ENCODE measurements at regions not wholly inside any gene's neighbourhood (a gene's known extent, or its start where the extent isn't known, plus 50 kb on each side); places are given as distances from the start of the nearest gene placed in this dataset.

GRCh38 chr6:50358113-50358512 lies 308.4 kb upstream of the DEFB112 start:
- Histone ChIP-seq H3K27me3 (ENCODE audit: control insufficient read depth, insufficient read depth, low read length) (no peaks in the 10 kb centered on the region), H3K27ac (ENCODE audit: low read depth, low read length) (no peak overlapping the region), H3K9me3 (ENCODE audit: control insufficient read depth, insufficient read depth, low read length) (no peaks in the 10 kb centered on the region; the same call in 1 of the 2 replicates), H3K4me3 (ENCODE audit: low read depth, low read length) (no peak overlapping the region)
- TF ChIP-seq, protein P1, sequence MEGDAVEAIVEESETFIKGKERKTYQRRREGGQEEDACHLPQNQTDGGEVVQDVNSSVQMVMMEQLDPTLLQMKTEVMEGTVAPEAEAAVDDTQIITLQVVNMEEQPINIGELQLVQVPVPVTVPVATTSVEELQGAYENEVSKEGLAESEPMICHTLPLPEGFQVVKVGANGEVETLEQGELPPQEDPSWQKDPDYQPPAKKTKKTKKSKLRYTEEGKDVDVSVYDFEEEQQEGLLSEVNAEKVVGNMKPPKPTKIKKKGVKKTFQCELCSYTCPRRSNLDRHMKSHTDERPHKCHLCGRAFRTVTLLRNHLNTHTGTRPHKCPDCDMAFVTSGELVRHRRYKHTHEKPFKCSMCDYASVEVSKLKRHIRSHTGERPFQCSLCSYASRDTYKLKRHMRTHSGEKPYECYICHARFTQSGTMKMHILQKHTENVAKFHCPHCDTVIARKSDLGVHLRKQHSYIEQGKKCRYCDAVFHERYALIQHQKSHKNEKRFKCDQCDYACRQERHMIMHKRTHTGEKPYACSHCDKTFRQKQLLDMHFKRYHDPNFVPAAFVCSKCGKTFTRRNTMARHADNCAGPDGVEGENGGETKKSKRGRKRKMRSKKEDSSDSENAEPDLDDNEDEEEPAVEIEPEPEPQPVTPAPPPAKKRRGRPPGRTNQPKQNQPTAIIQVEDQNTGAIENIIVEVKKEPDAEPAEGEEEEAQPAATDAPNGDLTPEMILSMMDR (IDR thresholded peaks at IDR 0.05; ENCODE audit: low read depth, low read length), result no peak
- CTCF ChIA-PET, result no interaction called here
- DNase-seq (ENCODE audit: low read depth, low spot score), result no peak
- POLR2A ChIA-PET, result no interaction called here

- H3K4me3 ChIP-seq (ENCODE audit: low read depth, low read length), result no peak overlapping the region
- H3K27me3 ChIP-seq (ENCODE audit: control insufficient read depth, insufficient read depth, low read length), result no peaks in the 10 kb centered on the region
- ChIA-PET CTCF (no interaction called here), POLR2A (no interaction called here)
- DNase-seq (ENCODE audit: low read depth, low spot score), result no peak
- H3K9me3 ChIP-seq (ENCODE audit: control insufficient read depth, insufficient read depth, low read length), result no peaks in the 10 kb centered on the region; the same call in 1 of the 2 replicates
- TF ChIP-seq, protein P1 (IDR thresholded peaks at IDR 0.05; ENCODE audit: low read depth, low read length), result no peak
- no peak overlapping the region for H3K27ac ChIP-seq (ENCODE audit: low read depth, low read length)
These were observed 312.1 kb upstream of the DEFB112 start for GRCh38 chr6:50361641-50362331.

DNA sequence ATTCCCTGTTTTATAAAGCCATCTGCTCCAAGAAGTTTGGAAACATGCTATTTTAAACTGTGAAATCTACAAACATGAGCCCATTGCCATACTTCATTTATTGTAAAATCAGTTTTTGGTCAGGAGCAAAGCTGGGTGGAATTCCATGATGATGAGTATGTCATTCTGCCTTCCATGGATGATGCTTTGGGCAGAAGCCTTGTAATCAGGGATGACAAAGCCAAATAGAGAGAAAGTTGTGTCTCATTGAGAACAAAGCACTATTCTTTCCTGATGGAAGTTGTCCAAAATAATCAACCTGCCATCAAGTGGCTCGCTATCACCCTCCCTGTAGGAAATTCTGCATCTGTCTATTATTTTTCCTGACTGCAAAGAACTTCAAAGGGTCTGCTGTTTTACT lies 313.0 kb upstream of the DEFB112 start:
- no peak for DNase-seq (ENCODE audit: low read depth, low spot score)
- ChIA-PET CTCF (no interaction called here), POLR2A (no interaction called here)
- no peaks in the 10 kb centered on the region for H3K27me3 ChIP-seq (ENCODE audit: control insufficient read depth, insufficient read depth, low read length)
- no peak overlapping the region for H3K4me3 ChIP-seq (ENCODE audit: low read depth, low read length)
- H3K27ac ChIP-seq (ENCODE audit: low read depth, low read length), result no peak overlapping the region
- TF ChIP-seq, protein P1 (IDR thresholded peaks at IDR 0.05; ENCODE audit: low read depth, low read length), result no peak
- H3K9me3 ChIP-seq (ENCODE audit: control insufficient read depth, insufficient read depth, low read length), result no peaks in the 10 kb centered on the region; the same call in 1 of the 2 replicates

DNA sequence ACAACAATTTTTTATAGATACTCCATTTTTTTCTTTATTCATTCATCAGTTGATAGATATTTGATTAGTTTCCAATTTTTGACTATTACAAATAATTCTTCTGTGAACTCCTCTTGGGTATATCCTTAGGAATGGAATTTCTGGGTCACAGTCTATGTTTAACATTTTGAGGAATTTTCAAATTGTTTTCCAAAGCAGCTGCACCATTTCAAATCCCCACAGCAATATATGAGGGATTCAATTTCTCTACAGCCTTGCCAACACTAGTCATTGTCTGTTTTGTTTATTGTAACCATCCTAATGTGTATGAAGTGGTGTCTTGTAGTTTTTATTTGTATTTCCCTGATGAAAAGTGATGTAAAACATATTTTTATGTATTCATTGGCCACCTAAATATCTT lies 320.3 kb upstream of the DEFB112 start:
- DNase-seq (ENCODE audit: low read depth, low spot score), result no peak
- no peak overlapping the region for H3K27ac ChIP-seq (ENCODE audit: low read depth, low read length)
- TF ChIP-seq, protein P1 (IDR thresholded peaks at IDR 0.05; ENCODE audit: low read depth, low read length), result no peak
- no peaks in the 10 kb centered on the region for H3K9me3 ChIP-seq (ENCODE audit: control insufficient read depth, insufficient read depth, low read length)
- CTCF ChIA-PET, result no interaction called here
- no peak overlapping the region for H3K4me3 ChIP-seq (ENCODE audit: low read depth, low read length)
- no peaks in the 10 kb centered on the region for H3K27me3 ChIP-seq (ENCODE audit: control insufficient read depth, insufficient read depth, low read length)
- POLR2A ChIA-PET, result no interaction called here

DNA sequence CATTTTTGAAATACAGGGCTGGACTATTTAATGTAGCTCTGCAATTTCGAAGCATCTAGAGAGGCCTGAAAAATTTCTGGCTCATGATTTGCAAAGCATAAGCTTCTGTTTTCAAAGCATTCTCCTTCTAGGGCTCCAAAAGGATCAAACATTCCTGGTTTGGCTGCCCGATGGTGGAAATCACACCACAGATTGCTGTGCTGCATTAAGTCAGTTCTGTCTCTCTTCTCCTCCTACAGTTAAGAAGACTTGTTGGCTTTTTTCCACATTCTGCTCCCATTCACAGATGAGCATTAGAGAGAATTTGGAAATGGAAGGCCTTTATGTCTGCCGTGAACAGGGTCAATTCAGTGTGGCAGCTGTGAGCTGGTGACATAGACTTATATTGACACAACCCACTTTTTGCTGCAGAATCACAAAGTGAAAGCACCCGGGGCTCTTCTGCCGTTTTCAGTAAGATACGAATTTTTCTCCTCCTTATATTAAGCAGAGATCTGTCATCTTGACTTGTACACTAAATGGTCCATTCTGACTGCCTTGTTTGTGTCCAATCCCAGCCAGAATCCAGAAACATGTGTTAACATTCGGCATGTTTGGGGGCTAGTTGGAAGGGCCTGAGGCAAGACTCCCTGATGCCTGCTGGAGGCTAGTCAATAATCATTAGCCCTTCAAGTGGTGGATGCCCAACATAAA lies 330.8 kb upstream of the DEFB112 start:
- no peak overlapping the region for H3K27ac ChIP-seq (ENCODE audit: low read depth, low read length)
- ChIA-PET POLR2A (no interaction called here), CTCF (no interaction called here)
- H3K27me3 ChIP-seq (ENCODE audit: control insufficient read depth, insufficient read depth, low read length), result no peaks in the 10 kb centered on the region
- TF ChIP-seq, protein P1 (IDR thresholded peaks at IDR 0.05; ENCODE audit: low read depth, low read length), result no peak
- H3K4me3 ChIP-seq (ENCODE audit: low read depth, low read length), result no peak overlapping the region
- H3K9me3 ChIP-seq (ENCODE audit: control insufficient read depth, insufficient read depth, low read length), result no peaks in the 10 kb centered on the region; the same call in 1 of the 2 replicates
- DNase-seq (ENCODE audit: low read depth, low spot score), result no peak

All from AG04450 (cell line).